ENCODE measurements at regions not wholly inside any gene's neighbourhood (a gene's known extent, or its start where the extent isn't known, plus 50 kb on each side); places are given as distances from the start of the nearest gene placed in this dataset.

- DNase-seq = no peak
Measured at GRCh38 chr4:171629182-171629581, 184.0 kb upstream of the GALNTL6 start.

GRCh38 chr4:171626554-171626953, 186.7 kb upstream of the GALNTL6 start:
- DNase-seq = no peak

DNA sequence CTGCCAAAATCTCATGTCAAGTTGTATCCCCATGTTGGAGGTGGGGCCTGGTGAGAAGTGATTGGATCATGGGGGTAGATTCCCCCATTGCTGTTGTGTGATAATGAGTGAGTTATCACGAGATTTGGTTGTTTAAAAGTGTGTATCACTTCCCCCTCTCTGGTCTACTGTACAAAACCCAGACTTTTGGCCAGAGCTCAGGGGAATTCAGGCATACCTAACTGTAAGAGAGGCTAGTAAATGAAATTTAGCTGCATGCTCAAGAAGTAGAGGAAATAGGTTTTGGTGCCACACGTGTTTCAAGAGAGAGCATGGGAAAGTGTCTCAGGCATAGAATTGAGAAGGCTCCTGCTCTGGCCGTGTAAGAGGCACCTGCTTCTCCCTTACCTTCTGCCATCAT, 190.5 kb upstream of the GALNTL6 start:
- no peak for DNase-seq

- DNase-seq = no peak
Measured at GRCh38 chr4:171621646-171622045, 191.6 kb upstream of the GALNTL6 start.

GRCh38 chr4:171612907-171613306, 200.3 kb upstream of the GALNTL6 start:
- DNase-seq = no peak

DNA sequence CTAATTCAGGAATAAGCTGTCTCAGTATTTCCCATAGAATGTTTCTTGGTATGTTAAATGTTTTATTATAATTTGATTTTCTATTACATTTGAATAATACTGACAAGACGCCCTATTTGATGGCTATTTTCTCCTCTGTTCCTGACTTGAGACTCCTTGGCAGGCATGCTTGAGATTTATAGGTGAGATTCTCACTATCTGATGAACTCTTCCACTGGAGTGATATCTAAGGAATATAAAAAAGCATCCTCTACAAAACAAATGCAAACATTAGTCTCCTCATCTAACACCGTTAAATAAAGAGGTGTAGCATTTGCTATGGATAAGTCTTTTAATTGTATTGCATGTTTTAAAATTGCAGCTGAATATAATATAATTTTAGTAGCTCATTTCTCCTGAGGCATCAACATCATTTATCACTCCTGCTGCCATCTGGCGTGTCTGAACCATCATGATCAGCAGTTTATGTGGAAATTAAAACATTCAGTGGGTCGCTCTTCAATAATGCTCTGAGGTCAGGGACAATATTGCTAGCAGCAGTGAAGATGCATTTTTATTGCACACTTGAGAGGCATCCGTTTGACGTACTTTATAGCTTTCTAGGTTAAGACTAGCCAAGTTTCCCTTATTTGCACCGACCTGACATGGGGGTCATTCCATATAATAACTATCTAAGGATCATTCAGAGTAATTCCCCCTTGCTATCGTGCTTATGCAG, 210.4 kb upstream of the GALNTL6 start:
- DNase-seq = no peak

DNA sequence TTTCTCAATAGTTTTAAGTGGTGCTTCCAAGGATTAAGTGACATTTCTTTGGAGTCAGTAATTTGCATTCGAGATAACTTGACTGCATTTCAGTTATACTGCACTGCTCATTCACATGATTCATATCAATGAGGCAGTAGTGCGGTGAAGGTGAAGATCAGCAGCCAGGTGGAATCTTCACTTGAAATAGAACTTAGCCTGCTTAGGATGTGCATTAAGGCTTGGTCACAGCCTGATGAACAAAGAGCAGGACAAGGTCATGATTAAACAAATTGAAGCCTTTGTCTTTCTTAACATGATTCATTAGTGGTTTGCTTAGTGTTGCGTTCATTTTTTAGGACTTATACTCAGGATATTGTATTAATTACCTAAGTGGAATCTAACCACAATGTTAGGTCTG, 212.1 kb upstream of the GALNTL6 start:
- DNase-seq = no peak

DNA sequence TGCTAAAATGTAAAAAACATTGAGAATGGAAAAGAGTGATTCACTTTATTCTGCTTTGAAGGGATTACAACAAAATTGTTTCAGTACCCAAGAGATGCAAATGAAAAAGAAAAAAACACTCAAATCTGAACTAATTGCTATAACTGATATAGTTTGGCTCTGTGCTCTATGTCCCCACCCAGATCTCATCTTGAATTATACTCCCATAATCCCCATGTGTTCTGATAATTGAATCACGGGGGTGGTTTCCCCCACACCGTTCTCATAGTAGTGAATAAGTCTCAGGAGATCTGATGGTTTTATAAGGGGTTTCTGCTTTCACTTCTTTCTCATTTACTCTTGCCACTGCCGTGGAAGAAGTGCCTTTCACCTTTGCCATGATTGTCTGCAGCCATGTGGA, 213.6 kb upstream of the GALNTL6 start:
- no peak for DNase-seq

- no peak for DNase-seq
Measured at GRCh38 chr4:171594293-171594692, 218.9 kb upstream of the GALNTL6 start.

- no peak for DNase-seq
Measured at GRCh38 chr4:171590716-171591115, 222.5 kb upstream of the GALNTL6 start.

- DNase-seq = no peak
Measured at GRCh38 chr4:171588764-171589163, 224.4 kb upstream of the GALNTL6 start.

DNA sequence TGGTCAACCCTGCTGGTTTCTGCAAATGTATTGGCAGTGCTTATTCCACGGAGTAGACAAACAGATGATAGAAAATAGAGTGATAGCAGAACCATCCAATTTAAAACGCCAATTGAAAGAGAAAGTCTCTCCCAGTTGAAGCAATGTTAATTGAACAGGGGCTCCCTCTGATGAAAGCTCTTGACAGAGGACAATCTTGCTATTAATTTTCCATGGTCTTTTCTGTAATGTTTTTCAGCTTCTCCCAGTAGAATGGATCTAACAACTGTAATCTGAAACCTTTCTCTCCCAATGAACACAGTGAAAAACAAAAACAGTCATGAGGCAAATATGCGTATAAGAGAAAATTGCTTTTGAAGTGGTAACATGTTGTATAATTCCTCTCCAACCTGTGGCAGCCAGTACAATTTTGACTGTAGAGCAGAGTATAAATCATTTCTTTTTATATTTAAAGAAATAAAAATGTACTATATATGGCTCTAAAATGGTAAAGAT, 225.1 kb upstream of the GALNTL6 start:
- DNase-seq = no peak

DNA sequence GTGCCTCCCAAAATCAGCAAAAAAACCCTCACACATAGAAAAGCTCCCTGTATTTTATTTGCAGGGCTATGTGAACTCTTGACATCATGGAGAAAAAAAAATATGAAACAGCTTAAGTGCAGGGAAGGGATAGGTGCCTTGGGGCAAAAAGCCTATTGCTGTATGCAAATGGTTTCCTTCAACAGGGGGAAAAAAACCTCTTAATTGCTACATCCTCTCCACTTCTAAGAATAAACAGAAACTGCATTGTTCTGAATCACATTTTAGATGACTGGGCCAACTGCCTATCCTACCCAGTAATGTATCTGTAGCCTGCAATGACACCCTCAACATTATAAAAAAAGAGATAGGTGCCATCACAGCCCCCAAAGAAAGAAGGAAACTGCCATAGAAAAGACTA, 229.4 kb upstream of the GALNTL6 start:
- no peak for DNase-seq

- DNase-seq = no peak
Measured at GRCh38 chr4:171582961-171583581, 230.1 kb upstream of the GALNTL6 start.

GRCh38 chr4:171573181-171573580, 240.0 kb upstream of the GALNTL6 start:
- no peak for DNase-seq

GRCh38 chr4:171565130-171565788, 247.9 kb upstream of the GALNTL6 start:
- no peak for DNase-seq

- DNase-seq = no peak
Measured at GRCh38 chr4:171561419-171561818, 251.8 kb upstream of the GALNTL6 start.

GRCh38 chr4:171553961-171554360, 259.2 kb upstream of the GALNTL6 start:
- no peak for DNase-seq

- DNase-seq = no peak
Measured at GRCh38 chr4:171542640-171543039, 270.6 kb upstream of the GALNTL6 start.

GRCh38 chr4:171538601-171539100, 274.6 kb upstream of the GALNTL6 start:
- DNase-seq = no peak

GRCh38 chr4:171534391-171534790, 278.8 kb upstream of the GALNTL6 start:
- no peak for DNase-seq

GRCh38 chr4:171532968-171533367, 280.2 kb upstream of the GALNTL6 start:
- DNase-seq = no peak

DNA sequence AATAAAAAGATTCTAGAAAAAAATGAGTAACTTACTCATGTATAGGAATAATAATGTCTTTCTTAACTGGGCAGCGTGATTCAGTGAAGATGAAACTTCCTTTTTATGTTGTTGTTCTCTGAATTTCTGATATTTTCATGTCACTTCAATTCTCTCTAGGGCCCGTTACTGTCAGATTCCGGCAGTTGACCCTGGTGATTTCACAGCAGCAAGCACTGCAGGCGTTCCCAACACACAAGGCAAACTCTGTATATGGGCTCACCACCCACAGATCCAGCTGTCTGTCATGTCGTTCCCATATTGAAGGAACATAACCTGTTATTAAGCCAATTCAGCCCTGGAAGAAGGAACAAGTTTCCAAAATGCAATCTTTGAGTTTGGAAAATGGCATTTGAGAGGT, 288.3 kb upstream of the GALNTL6 start:
- DNase-seq = no peak

GRCh38 chr4:171521726-171522125, 291.5 kb upstream of the GALNTL6 start:
- no peak for DNase-seq
